ENCODE measurements at regions not wholly inside any gene's neighbourhood (a gene's known extent, or its start where the extent isn't known, plus 50 kb on each side); places are given as distances from the start of the nearest gene placed in this dataset.

DNA sequence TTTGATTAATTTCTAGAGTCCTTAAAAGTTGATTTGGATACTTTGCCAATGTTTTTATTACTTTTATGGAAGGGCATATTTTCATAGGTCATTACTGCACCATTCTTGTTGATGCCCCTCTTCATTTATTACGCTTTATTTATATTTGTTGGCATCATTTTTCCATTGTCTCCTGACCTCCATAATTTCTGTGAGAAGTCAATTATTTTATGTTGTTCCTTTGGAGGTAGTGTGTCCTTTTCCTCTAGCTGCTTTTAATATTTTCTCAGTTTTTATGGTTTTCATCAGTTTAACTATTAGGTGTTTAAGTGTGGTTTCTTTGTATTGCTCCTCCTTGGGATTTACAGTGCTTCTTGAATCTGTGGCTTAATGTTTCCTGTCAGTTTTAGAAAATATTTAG, 134.9 kb downstream of the SAMD9 start:
- TF ChIP-seq, protein P1, sequence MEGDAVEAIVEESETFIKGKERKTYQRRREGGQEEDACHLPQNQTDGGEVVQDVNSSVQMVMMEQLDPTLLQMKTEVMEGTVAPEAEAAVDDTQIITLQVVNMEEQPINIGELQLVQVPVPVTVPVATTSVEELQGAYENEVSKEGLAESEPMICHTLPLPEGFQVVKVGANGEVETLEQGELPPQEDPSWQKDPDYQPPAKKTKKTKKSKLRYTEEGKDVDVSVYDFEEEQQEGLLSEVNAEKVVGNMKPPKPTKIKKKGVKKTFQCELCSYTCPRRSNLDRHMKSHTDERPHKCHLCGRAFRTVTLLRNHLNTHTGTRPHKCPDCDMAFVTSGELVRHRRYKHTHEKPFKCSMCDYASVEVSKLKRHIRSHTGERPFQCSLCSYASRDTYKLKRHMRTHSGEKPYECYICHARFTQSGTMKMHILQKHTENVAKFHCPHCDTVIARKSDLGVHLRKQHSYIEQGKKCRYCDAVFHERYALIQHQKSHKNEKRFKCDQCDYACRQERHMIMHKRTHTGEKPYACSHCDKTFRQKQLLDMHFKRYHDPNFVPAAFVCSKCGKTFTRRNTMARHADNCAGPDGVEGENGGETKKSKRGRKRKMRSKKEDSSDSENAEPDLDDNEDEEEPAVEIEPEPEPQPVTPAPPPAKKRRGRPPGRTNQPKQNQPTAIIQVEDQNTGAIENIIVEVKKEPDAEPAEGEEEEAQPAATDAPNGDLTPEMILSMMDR (IDR thresholded peaks at IDR 0.05; ENCODE audit: insufficient read depth, low read length) = no peak
- TF ChIP-seq POLR2AphosphoS5 (IDR thresholded peaks at IDR 0.05; ENCODE audit: low read depth) (no peak), GABPA (IDR thresholded peaks at IDR 0.05; ENCODE audit: low read depth) (no peak)

Data from HL-60 (cell line).